GM23338 (cell line): ENCODE measurements at regions not wholly inside any gene's neighbourhood (a gene's known extent, or its start where the extent isn't known, plus 50 kb on each side); places are given as distances from the start of the nearest gene placed in this dataset.

Source experiments
- ATAC-seq: fragments of 200-7000 bp; cut with Tn5 transposase; 3 replicates; pipeline ENCODE4 v1.9.1; 2020
- DNase-seq: peaks from one replicate; pipeline ENCODE4 v3.0.0-alpha.2; 2015; ENCODE audit warnings: low spot score
- H2AFZ ChIP-seq: fragments of 200-600 bp; sonication (generic); 2 replicates; pipeline ENCODE4 v1.8.0; 2016; ENCODE audit warnings: antibody characterized with exemption, mild to moderate bottlenecking, moderate library complexity
- H3F3A ChIP-seq: fragments of 200-600 bp; sonication (generic); replicated peaks from 2 replicates; pipeline ENCODE4 v1.8.0; 2017; ENCODE audit warnings: antibody characterized with exemption, mixed run types, low read depth
- H3K27ac ChIP-seq: fragments of 200-600 bp; sonication (generic); 2 replicates; pipeline ENCODE4 v1.6.1; 2016; ENCODE audit warnings: low read depth
- H3K27me3 ChIP-seq: fragments of 200-600 bp; sonication (generic); 2 replicates; pipeline ENCODE4 v1.8.0; 2016; ENCODE audit warnings: mild to moderate bottlenecking, mixed run types, moderate library complexity; ENCODE audit not compliant: insufficient read depth
- H3K36me3 ChIP-seq: fragments of 200-600 bp; sonication (generic); 2 replicates; pipeline ENCODE4 v1.8.0; 2016; ENCODE audit warnings: mild to moderate bottlenecking; ENCODE audit not compliant: insufficient read depth
- H3K4me1 ChIP-seq: fragments of 200-600 bp; sonication (generic); 2 replicates; pipeline ENCODE4 v1.8.0; 2016; ENCODE audit warnings: mild to moderate bottlenecking, moderate library complexity; ENCODE audit not compliant: insufficient read depth
- H3K4me2 ChIP-seq: fragments of 200-600 bp; sonication (generic); 2 replicates; pipeline ENCODE4 v1.7.1; 2017; ENCODE audit warnings: mixed run types
- H3K4me3 ChIP-seq: fragments of 200-600 bp; sonication (generic); 2 replicates; pipeline ENCODE4 v1.6.1; 2016; ENCODE audit warnings: mixed run types
- H3K79me2 ChIP-seq: fragments of 200-600 bp; sonication (generic); replicated peaks from 2 replicates; pipeline ENCODE4 v1.8.0; 2017; ENCODE audit warnings: mild to moderate bottlenecking; ENCODE audit not compliant: insufficient read depth
- H3K9me2 ChIP-seq: fragments of 200-600 bp; sonication (generic); 2 replicates; pipeline ENCODE4 v1.8.0; 2017; ENCODE audit not compliant: insufficient read depth
- H4K20me1 ChIP-seq: fragments of 200-600 bp; sonication (generic); replicated peaks from 2 replicates; pipeline ENCODE4 v1.8.0; 2017; ENCODE audit warnings: mild to moderate bottlenecking; ENCODE audit not compliant: insufficient read depth
- H3K27ac Mint-ChIP-seq: 2 replicates; pipeline ENCODE4 v1.8.0; 2020; ENCODE audit warnings: inconsistent platforms, mild to moderate bottlenecking, moderate library complexity, mixed read lengths
- H3K27me3 Mint-ChIP-seq: 3 replicates; pipeline ENCODE4 v1.8.0; 2022; ENCODE audit warnings: low read depth, mild to moderate bottlenecking, moderate library complexity, mixed read lengths, inconsistent platforms; ENCODE audit not compliant: insufficient read depth, poor library complexity
- H3K36me3 Mint-ChIP-seq: 3 replicates; pipeline ENCODE4 v1.8.0; 2021; ENCODE audit warnings: low read depth, mild to moderate bottlenecking, inconsistent platforms, moderate library complexity, mixed read lengths
- H3K4me1 Mint-ChIP-seq: 3 replicates; pipeline ENCODE4 v1.8.0; 2020; ENCODE audit warnings: mild to moderate bottlenecking, inconsistent platforms, mixed read lengths
- H3K4me3 Mint-ChIP-seq: 3 replicates; pipeline ENCODE4 v1.8.0; 2021; ENCODE audit warnings: moderate library complexity, mild to moderate bottlenecking, inconsistent platforms, mixed read lengths
- H3K9me3 Mint-ChIP-seq: 3 replicates; pipeline ENCODE4 v1.8.0; 2020; ENCODE audit warnings: moderate library complexity, mild to moderate bottlenecking, inconsistent platforms, mixed read lengths
- CTCF ChIP-seq, 2 experiments: fragments of 200-600 bp in 1 of 2; sonication (generic) in 1 of 2; conservative IDR thresholded peaks; 2 replicates each; pipeline versions ENCODE4 v1.5.1 to v1.6.1; 2016 to 2017; ENCODE audit warnings: antibody characterized with exemption in 2 of 2, low read depth in 2 of 2, mild to moderate bottlenecking in 2 of 2, moderate library complexity in 1 of 2
- ETS1 ChIP-seq: IDR thresholded peaks from 2 replicates; pipeline ENCODE4 v1.6.1; 2016; ENCODE audit warnings: antibody characterized with exemption
- JUNB ChIP-seq: IDR thresholded peaks from one replicate; pipeline ENCODE4 v1.6.1; 2016; ENCODE audit warnings: antibody characterized with exemption; ENCODE audit not compliant: unreplicated experiment
- NANOG ChIP-seq: IDR thresholded peaks from 2 replicates; pipeline ENCODE4 v1.6.1; 2016; ENCODE audit warnings: antibody characterized with exemption, borderline replicate concordance
- POLR2AphosphoS5 ChIP-seq: IDR thresholded peaks from 2 replicates; pipeline ENCODE4 v1.6.1; 2016; ENCODE audit warnings: antibody characterized with exemption, low read depth
- REST ChIP-seq: IDR thresholded peaks from one replicate; pipeline ENCODE4 v1.6.1; 2018; ENCODE audit warnings: antibody characterized with exemption; ENCODE audit not compliant: unreplicated experiment
- STAT1 ChIP-seq: IDR thresholded peaks from one replicate; pipeline ENCODE4 v1.6.1; 2016; ENCODE audit warnings: antibody characterized with exemption; ENCODE audit not compliant: unreplicated experiment
- ZNF331 ChIP-seq: fragments of 250-450 bp; sonication (Bioruptor Pico); IDR thresholded peaks from 2 replicates; pipeline ENCODE4 v1.5.0; 2020; ENCODE audit warnings: low read depth, mild to moderate bottlenecking, moderate library complexity
- ZNF462 ChIP-seq: fragments of 250-450 bp; sonication (Bioruptor Pico); IDR thresholded peaks from 2 replicates; pipeline ENCODE4 v1.5.0; 2020; ENCODE audit warnings: mild to moderate bottlenecking, moderate library complexity

- no peak for TF ChIP-seq REST
- TF ChIP-seq POLR2AphosphoS5 = no peak
Observed at GRCh38 chrX:69428216-69428615, 75.9 kb upstream of the NALF2 start (continued).

GRCh38 chrX:69424910-69425309 is 79.2 kb upstream of the NALF2 start:
- DNase-seq = no peak
- Histone ChIP-seq H3K27me3 (no peaks in the 10 kb centered on the region), H4K20me1 (no peaks in the 10 kb centered on the region), H2AFZ (no peak overlapping the region), H3F3A (no peaks in the 10 kb centered on the region), H3K4me1 (no peaks in the 10 kb centered on the region), H3K36me3 (no peaks in the 10 kb centered on the region), H3K27ac (no peak overlapping the region), H3K79me2 (no peaks in the 10 kb centered on the region), H3K4me2 (no peak overlapping the region), H3K4me3 (no peak overlapping the region), H3K9me2 (no peaks in the 10 kb centered on the region)
- H3K36me3 Mint-ChIP-seq = 0 out of 3 replicates have a peak, but pooled peaks cover 2% of the 10 kb centered on the region
- peaks cover 4% of the 10 kb centered on the region; the same call in 1 of the 3 replicates for H3K4me1 Mint-ChIP-seq
- H3K27me3 Mint-ChIP-seq = no peaks in the 10 kb centered on the region
- H3K9me3 Mint-ChIP-seq = peaks cover 11% of the 10 kb centered on the region
- no peak overlapping the region for H3K4me3 Mint-ChIP-seq
- ATAC-seq = no peak
- H3K27ac Mint-ChIP-seq = no peak overlapping the region
- TF ChIP-seq REST (no peak), ZNF331 (CRISPR knock-in tag) (no peak), JUNB (no peak), ETS1 (no peak), POLR2AphosphoS5 (no peak), NANOG (no peak), CTCF (conservative IDR thresholded peaks at IDR 0.05; ENCODE audit: low read depth in 2 of 2) (no peak), ZNF462 (no peak), STAT1 (no peak)
